ENCODE measurements at regions not wholly inside any gene's neighbourhood (a gene's known extent, or its start where the extent isn't known, plus 50 kb on each side); places are given as distances from the start of the nearest gene placed in this dataset.

DNA sequence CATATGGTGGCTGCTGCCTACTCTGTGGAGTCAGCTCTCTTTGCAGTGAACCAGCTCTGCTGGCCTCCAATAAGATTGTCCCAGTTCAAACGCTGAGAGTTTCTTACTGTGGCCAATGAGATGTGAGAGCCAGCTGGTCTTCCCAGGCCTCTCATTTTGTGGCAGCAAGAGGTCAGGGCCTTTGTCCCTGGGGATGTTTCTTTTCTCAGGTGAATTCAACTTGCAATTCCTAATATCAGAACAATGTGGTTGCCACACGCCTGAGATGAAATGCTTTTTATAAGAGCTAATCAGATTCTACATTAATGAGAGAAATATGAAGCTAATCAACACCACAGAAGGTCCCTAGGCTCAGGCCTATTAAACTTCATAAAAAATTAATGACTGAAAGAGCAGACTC, 660.1 kb upstream of the CAMK1G start:
- DNase-seq = no peak
- H3K9me3 Mint-ChIP-seq (ENCODE audit: unreplicated experiment) = no peaks in the 10 kb centered on the region
- H3K36me3 Mint-ChIP-seq (ENCODE audit: unreplicated experiment) = no peaks in the 10 kb centered on the region
- peaks cover 1% of the 10 kb centered on the region for H3K27me3 Mint-ChIP-seq (ENCODE audit: unreplicated experiment)
- H3K4me1 Mint-ChIP-seq (ENCODE audit: low read depth, unreplicated experiment) = peaks cover 5% of the 10 kb centered on the region
- no peak overlapping the region for H3K27ac Mint-ChIP-seq (ENCODE audit: unreplicated experiment)
- H3K4me3 Mint-ChIP-seq (ENCODE audit: unreplicated experiment) = no peak overlapping the region
- TF ChIP-seq, protein P1, sequence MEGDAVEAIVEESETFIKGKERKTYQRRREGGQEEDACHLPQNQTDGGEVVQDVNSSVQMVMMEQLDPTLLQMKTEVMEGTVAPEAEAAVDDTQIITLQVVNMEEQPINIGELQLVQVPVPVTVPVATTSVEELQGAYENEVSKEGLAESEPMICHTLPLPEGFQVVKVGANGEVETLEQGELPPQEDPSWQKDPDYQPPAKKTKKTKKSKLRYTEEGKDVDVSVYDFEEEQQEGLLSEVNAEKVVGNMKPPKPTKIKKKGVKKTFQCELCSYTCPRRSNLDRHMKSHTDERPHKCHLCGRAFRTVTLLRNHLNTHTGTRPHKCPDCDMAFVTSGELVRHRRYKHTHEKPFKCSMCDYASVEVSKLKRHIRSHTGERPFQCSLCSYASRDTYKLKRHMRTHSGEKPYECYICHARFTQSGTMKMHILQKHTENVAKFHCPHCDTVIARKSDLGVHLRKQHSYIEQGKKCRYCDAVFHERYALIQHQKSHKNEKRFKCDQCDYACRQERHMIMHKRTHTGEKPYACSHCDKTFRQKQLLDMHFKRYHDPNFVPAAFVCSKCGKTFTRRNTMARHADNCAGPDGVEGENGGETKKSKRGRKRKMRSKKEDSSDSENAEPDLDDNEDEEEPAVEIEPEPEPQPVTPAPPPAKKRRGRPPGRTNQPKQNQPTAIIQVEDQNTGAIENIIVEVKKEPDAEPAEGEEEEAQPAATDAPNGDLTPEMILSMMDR (IDR thresholded peaks at IDR 0.05; ENCODE audit: partially characterized antibody, unreplicated experiment) = no peak

DNA sequence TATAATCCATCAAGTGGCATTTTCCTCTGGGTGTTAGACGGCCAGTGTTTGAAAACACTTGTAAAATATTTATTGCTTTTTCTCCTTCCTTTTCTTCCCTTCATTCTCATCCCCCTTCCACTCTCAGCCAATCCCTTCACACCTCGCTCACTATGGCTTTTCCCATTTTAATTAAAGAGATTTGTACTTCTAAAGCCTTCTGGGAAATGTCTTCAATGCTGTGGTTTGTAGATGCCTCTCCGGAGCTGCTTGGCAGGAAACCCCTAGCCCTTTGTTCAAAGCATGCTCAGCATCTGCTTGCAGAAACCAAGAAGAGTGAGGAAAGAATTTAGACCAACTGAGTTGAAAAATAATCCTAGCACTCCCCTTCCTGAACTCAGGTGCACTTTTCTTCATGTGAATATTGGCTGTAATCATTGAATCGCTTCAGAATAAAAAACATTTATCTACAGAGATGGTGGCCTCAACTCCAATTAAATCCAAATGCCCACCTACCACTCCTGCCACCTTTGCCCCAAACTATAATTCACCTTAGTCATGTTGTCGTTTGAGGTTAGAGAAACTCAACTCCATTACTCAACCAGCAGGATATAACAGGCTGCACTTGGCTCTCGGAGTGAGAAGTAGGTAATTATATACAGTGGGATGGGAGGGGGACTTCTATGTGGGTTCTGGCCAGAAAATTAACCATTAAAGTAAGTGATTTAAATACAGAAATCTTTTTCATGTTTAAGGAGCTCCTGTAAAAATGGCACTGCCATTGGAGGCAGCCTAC, 659.4 kb upstream of the CAMK1G start:
- TF ChIP-seq, protein P1 (IDR thresholded peaks at IDR 0.05; ENCODE audit: partially characterized antibody, unreplicated experiment) = no peak
- no peak for DNase-seq
- Mint-ChIP-seq H3K9me3 (ENCODE audit: unreplicated experiment) (no peaks in the 10 kb centered on the region), H3K27me3 (ENCODE audit: unreplicated experiment) (peaks cover 1% of the 10 kb centered on the region), H3K4me1 (ENCODE audit: low read depth, unreplicated experiment) (peaks cover 5% of the 10 kb centered on the region), H3K4me3 (ENCODE audit: unreplicated experiment) (no peak overlapping the region), H3K27ac (ENCODE audit: unreplicated experiment) (no peak overlapping the region), H3K36me3 (ENCODE audit: unreplicated experiment) (no peaks in the 10 kb centered on the region)

DNA sequence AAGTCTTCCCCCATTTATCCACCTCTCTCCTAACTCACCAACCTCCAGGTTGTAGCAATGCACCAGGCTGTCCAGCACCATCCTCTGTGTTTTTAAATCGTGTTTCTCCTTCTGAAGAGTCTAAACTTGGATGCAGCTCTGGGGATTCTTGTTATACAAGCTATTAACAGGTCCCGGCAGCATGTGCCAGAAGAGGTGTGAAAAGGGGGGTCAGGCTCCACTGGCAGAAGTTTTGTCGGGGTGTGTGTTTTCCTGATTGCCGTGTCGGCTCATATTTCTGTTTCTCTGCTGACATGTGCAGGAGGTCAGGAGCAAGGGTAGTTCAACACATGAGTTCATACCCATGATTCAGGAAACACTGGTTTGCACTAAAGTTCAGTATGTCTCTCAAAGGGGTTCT, 658.6 kb upstream of the CAMK1G start:
- TF ChIP-seq, protein P1 (IDR thresholded peaks at IDR 0.05; ENCODE audit: partially characterized antibody, unreplicated experiment) = no peak
- Mint-ChIP-seq H3K36me3 (ENCODE audit: unreplicated experiment) (no peaks in the 10 kb centered on the region), H3K27ac (ENCODE audit: unreplicated experiment) (no peak overlapping the region), H3K27me3 (ENCODE audit: unreplicated experiment) (peaks cover 1% of the 10 kb centered on the region), H3K4me1 (ENCODE audit: low read depth, unreplicated experiment) (peaks cover 5% of the 10 kb centered on the region), H3K4me3 (ENCODE audit: unreplicated experiment) (no peak overlapping the region), H3K9me3 (ENCODE audit: unreplicated experiment) (no peaks in the 10 kb centered on the region)
- DNase-seq = no peak

DNA sequence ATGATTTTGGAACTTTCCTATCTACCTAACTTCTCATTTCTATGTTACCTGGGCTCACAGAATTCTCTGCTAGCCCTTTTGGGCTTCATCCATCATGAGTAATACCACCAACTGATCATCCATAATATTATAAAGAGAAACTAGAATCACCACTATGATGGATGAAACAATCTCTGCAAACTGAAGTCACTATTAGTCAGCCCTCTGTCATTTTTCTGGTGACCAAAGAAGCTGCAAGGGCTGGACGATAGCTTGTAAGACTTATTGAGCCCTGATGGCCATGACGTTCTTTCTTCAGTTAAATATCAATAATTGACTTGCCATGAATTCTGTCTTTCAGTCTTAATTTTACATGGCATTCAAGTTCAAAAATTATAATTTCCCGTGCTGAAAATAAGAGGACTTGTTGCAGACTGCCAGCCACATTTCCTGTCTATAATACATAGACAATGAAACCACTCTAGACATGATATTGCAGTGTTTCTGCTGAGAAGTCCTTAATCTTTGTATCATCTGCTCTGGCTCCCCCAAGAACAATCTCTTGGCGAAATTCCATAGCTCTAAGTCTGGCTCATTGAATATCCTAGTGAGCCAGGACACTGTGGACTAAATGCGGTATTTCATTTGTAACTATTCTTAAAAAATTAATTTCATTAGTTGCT, 655.0 kb upstream of the CAMK1G start:
- DNase-seq = no peak
- peaks cover 1% of the 10 kb centered on the region for H3K9me3 Mint-ChIP-seq (ENCODE audit: unreplicated experiment)
- no peaks in the 10 kb centered on the region for H3K36me3 Mint-ChIP-seq (ENCODE audit: unreplicated experiment)
- TF ChIP-seq, protein P1 (IDR thresholded peaks at IDR 0.05; ENCODE audit: partially characterized antibody, unreplicated experiment) = no peak
- H3K4me3 Mint-ChIP-seq (ENCODE audit: unreplicated experiment) = no peak overlapping the region
- H3K27me3 Mint-ChIP-seq (ENCODE audit: unreplicated experiment) = peaks cover 3% of the 10 kb centered on the region
- peaks cover 8% of the 10 kb centered on the region for H3K4me1 Mint-ChIP-seq (ENCODE audit: low read depth, unreplicated experiment)
- no peak overlapping the region for H3K27ac Mint-ChIP-seq (ENCODE audit: unreplicated experiment)

DNA sequence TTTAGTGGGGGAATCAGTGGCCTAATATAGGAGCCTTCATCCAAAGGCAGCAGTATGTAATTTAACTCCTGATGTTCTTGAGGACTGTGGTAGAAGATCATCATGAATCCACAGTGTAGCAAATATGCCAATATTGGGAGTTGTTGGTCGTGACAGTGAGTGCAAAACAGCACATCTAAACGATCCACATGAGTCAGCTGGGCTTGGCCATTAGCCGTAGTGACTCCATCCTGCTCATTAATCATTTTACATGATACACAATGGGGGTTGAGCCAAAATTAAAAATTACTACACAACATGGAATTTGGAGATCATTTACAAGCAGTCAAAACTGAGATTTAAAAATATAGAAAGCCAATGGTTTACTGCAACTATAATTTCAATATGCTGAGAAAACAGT, 653.9 kb upstream of the CAMK1G start:
- H3K27me3 Mint-ChIP-seq (ENCODE audit: unreplicated experiment) = peaks cover 3% of the 10 kb centered on the region
- DNase-seq = no peak
- H3K4me3 Mint-ChIP-seq (ENCODE audit: unreplicated experiment) = no peak overlapping the region
- H3K4me1 Mint-ChIP-seq (ENCODE audit: low read depth, unreplicated experiment) = peaks cover 13% of the 10 kb centered on the region
- H3K36me3 Mint-ChIP-seq (ENCODE audit: unreplicated experiment) = no peaks in the 10 kb centered on the region
- TF ChIP-seq, protein P1 (IDR thresholded peaks at IDR 0.05; ENCODE audit: partially characterized antibody, unreplicated experiment) = no peak
- H3K27ac Mint-ChIP-seq (ENCODE audit: unreplicated experiment) = no peak overlapping the region
- H3K9me3 Mint-ChIP-seq (ENCODE audit: unreplicated experiment) = peaks cover 1% of the 10 kb centered on the region
